Urothelium cell line (cell line): ENCODE measurements at regions not wholly inside any gene's neighbourhood (a gene's known extent, or its start where the extent isn't known, plus 50 kb on each side); places are given as distances from the start of the nearest gene placed in this dataset.
"Not testable (repeated sequence)": the region's sequence is repeated elsewhere in the genome, so short reads cannot be mapped to it uniquely, and the experiment has no call there.

ENCODE experiments used
- DNase-seq: peaks from one replicate; pipeline ENCODE4 v3.0.0; 2011; ENCODE audit warnings: low spot score, mixed read lengths
- FAIRE-seq: peaks from 2 replicates; lab custom pipeline; 2011; peaks lifted over from hg19 to GRCh38; lab: Jason Lieb, UNC

- FAIRE-seq = no peak
- no peak for DNase-seq
Measured at GRCh38 chr12:9319044-9319841, 111.0 kb upstream of the PZP start.

GRCh38 chr12:9313479-9313878 lies 105.3 kb upstream of the PZP start:
- not testable (repeated sequence) for DNase-seq, FAIRE-seq

GRCh38 chr12:9312406-9313392 lies 104.5 kb upstream of the PZP start:
- not testable (repeated sequence) for DNase-seq, FAIRE-seq

GRCh38 chr12:9311454-9311853 lies 103.3 kb upstream of the PZP start:
- not testable (repeated sequence) for DNase-seq, FAIRE-seq

GRCh38 chr12:9310645-9311044 lies 102.5 kb upstream of the PZP start:
- FAIRE-seq, DNase-seq: not testable (repeated sequence)

- DNase-seq = not testable (repeated sequence)
Measured at GRCh38 chr12:9309749-9310148, 101.6 kb upstream of the PZP start.

GRCh38 chr12:9308745-9309144 lies 100.5 kb upstream of the PZP start:
- not testable (repeated sequence) for DNase-seq, FAIRE-seq

More at GRCh38 chr12:9309749-9310148, 101.6 kb upstream of the PZP start:
- FAIRE-seq = not testable (repeated sequence)

GRCh38 chr12:9308163-9308562 lies 100.0 kb upstream of the PZP start:
- not testable (repeated sequence) for FAIRE-seq, DNase-seq

GRCh38 chr12:9307255-9307654 lies 99.1 kb upstream of the PZP start:
- not testable (repeated sequence) for FAIRE-seq, DNase-seq

GRCh38 chr12:9306004-9306403 lies 97.8 kb upstream of the PZP start:
- FAIRE-seq, DNase-seq: not testable (repeated sequence)

GRCh38 chr12:9304540-9304939 lies 96.3 kb upstream of the PZP start:
- FAIRE-seq, DNase-seq: not testable (repeated sequence)

- not testable (repeated sequence) for FAIRE-seq, DNase-seq
Measured at GRCh38 chr12:9295872-9296271, 87.7 kb upstream of the PZP start.

GRCh38 chr12:9294072-9294620 lies 86.0 kb upstream of the PZP start:
- not testable (repeated sequence) for DNase-seq, FAIRE-seq

GRCh38 chr12:9293391-9293790 lies 85.2 kb upstream of the PZP start:
- DNase-seq, FAIRE-seq: not testable (repeated sequence)

GRCh38 chr12:9289984-9290383 lies 81.8 kb upstream of the PZP start:
- FAIRE-seq = not testable (repeated sequence)

GRCh38 chr12:9284724-9285123 lies 76.5 kb upstream of the PZP start:
- DNase-seq, FAIRE-seq: not testable (repeated sequence)

More at GRCh38 chr12:9289984-9290383, 81.8 kb upstream of the PZP start:
- not testable (repeated sequence) for DNase-seq

- not testable (repeated sequence) for FAIRE-seq, DNase-seq
Measured at GRCh38 chr12:9284197-9284596, 76.0 kb upstream of the PZP start.

GRCh38 chr12:9283346-9284095 lies 75.3 kb upstream of the PZP start:
- FAIRE-seq (peak; percentile 62), DNase-seq (peak; percentile 64)

- DNase-seq (no peak), FAIRE-seq (no peak)
Measured at GRCh38 chr12:9276990-9277389, 68.8 kb upstream of the PZP start.

GRCh38 chr12:9273276-9273675 lies 65.1 kb upstream of the PZP start:
- FAIRE-seq (no peak), DNase-seq (no peak)
